ENCODE measurements at regions not wholly inside any gene's neighbourhood (a gene's known extent, or its start where the extent isn't known, plus 50 kb on each side); places are given as distances from the start of the nearest gene placed in this dataset.
A peak's percentile ranks its signal among the peaks of the same experiment; 100 is the strongest.
"Not testable (repeated sequence)": the region's sequence is repeated elsewhere in the genome, so short reads cannot be mapped to it uniquely, and the experiment has no call there.

GRCh38 chr13:50617134-50617721, 226.3 kb downstream of the DLEU7 start:
- FAIRE-seq (no peak), DNase-seq (no peak), ATAC-seq (no peak)
- Histone ChIP-seq H3K4me3 (no peak overlapping the region), H3K9me3 (no peaks in the 10 kb centered on the region), H3K4me1 (no peaks in the 10 kb centered on the region), H3K27ac (no peak overlapping the region), H3K36me3 (no peaks in the 10 kb centered on the region), H3K27me3 (no peaks in the 10 kb centered on the region)
- 87 to 90% methylated on average over 3 of the region's 3 CpGs for WGBS, 2 donors
- intact Hi-C loops (cut with DNase I): no loop called here
- TF ChIP-seq CTCF (IDR thresholded peaks at IDR 0.05): no peak

GRCh38 chr13:50618206-50618605, 225.3 kb downstream of the DLEU7 start:
- no peak for DNase-seq
- no peaks in the 10 kb centered on the region for H3K4me1 ChIP-seq
- 84 to 86% methylated on average over 3 of the region's 3 CpGs for WGBS, 2 donors

GRCh38 chr13:50626101-50626547, 217.4 kb downstream of the DLEU7 start:
- H3K9me3 ChIP-seq: no peaks in the 10 kb centered on the region
- H3K27ac ChIP-seq: no peak overlapping the region
- no peaks in the 10 kb centered on the region for H3K4me1 ChIP-seq
- 83 to 92% methylated on average over 3 of the region's 3 CpGs for WGBS, 2 donors
- peak in 2 of 4 donors; percentile 54 to 74 for ATAC-seq
- no peaks in the 10 kb centered on the region for H3K36me3 ChIP-seq
- intact Hi-C loops (cut with DNase I): no loop called here
- no peak for DNase-seq
- no peak for TF ChIP-seq CTCF (IDR thresholded peaks at IDR 0.05)
- no peaks in the 10 kb centered on the region for H3K27me3 ChIP-seq
- no peak overlapping the region for H3K4me3 ChIP-seq
- FAIRE-seq: no peak

More at GRCh38 chr13:50618206-50618605, 225.3 kb downstream of the DLEU7 start:
- Histone ChIP-seq H3K4me3 (no peak overlapping the region), H3K27ac (no peak overlapping the region), H3K36me3 (no peaks in the 10 kb centered on the region), H3K9me3 (no peaks in the 10 kb centered on the region), H3K27me3 (no peaks in the 10 kb centered on the region)
- no peak for TF ChIP-seq CTCF (IDR thresholded peaks at IDR 0.05)
- FAIRE-seq (no peak), ATAC-seq (no peak)
- intact Hi-C loops (cut with DNase I): no loop called here

- Histone ChIP-seq H3K4me3 (no peak overlapping the region), H3K9me3 (no peaks in the 10 kb centered on the region), H3K27ac (no peak overlapping the region), H3K4me1 (no peaks in the 10 kb centered on the region), H3K27me3 (no peaks in the 10 kb centered on the region), H3K36me3 (no peaks in the 10 kb centered on the region)
- intact Hi-C loops (cut with DNase I): no loop called here
- FAIRE-seq (no peak), DNase-seq (no peak), ATAC-seq (no peak)
- 83 to 93% methylated on average over 1 of the region's 1 CpG for WGBS, 2 donors
- TF ChIP-seq CTCF (IDR thresholded peaks at IDR 0.05): no peak
These were observed 216.4 kb downstream of the DLEU7 start for GRCh38 chr13:50627111-50627510.

GRCh38 chr13:50628512-50628911, 215.0 kb downstream of the DLEU7 start:
- intact Hi-C loops (cut with DNase I); H3K27me3 ChIP-seq; H3K4me1 ChIP-seq; H3K4me3 ChIP-seq; H3K36me3 ChIP-seq; DNase-seq; H3K9me3 ChIP-seq; FAIRE-seq; H3K27ac ChIP-seq; ATAC-seq: not testable (repeated sequence)
- WGBS, 2 donors: 91 to 96% methylated on average over 3 of the region's 3 CpGs

Data from pancreas (tissue), 10 donors.